GM19395 (cell line): ENCODE measurements at regions not wholly inside any gene's neighbourhood (a gene's known extent, or its start where the extent isn't known, plus 50 kb on each side); places are given as distances from the start of the nearest gene placed in this dataset.

Source experiments
- ATAC-seq: cut with Tn5 transposase; IDR thresholded peaks from one replicate; pipeline ENCODE4 v1.9.1; 2021; ENCODE audit warnings: mild to moderate bottlenecking, moderate library complexity; ENCODE audit not compliant: unreplicated experiment

DNA sequence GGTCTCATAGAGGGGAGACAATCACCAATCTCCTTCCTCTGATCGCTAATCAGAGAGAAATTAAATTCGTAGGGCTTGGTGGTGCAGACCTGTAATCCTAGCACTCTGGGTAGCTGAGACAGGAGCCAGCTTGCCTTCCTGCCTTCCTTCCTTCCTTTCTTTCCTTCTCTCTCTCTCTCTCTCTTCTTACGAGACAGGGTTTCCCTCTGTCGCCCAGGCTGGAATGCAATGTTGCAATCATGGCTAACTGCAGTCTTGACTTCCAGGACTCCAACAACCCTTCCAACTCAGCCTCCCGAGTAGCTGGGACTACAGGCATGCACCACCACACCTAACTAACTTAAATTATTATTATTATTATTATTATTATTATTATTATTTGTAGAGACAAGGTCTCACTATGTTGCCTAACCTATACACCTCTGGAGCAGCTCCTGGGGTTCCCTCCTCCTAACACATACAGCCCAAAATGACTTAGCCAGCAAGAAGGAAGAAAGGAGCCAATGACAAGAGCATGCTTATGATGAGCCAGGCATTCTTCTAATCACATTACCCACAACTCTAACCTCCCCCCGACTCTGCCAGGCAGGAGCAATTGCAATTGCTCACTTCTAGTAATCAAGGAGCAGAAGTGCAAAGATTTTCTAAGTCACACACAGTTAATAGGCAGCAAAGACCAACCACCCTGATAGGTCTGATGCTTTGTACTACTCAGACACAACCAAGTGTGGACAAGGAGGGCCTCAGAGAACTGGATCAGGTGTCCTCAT lies 105.4 kb upstream of the F3 start:
- no peak for ATAC-seq

DNA sequence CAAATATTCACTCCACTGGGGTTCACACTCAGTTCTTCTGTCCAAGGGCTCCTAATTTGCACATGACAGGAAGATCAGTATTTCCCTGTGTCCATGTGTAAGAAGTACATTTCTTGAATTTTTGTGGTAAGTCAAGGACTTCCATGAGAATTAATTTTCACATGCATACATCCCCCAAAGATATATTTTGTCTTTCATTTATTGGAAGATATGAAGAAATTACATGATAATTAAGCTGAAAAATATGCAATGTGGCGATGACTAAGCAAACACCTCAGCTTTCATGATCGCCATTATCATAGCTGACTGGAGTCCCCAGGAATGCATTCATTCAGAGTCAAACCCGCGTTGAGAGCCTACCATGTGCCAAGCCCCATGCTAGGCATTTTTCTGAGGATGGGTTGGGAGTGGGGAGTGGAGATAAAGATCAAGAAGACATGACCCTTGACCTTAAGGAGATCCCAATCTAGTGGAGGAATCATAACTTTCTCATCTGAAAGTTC lies 104.6 kb upstream of the F3 start:
- ATAC-seq = no peak

DNA sequence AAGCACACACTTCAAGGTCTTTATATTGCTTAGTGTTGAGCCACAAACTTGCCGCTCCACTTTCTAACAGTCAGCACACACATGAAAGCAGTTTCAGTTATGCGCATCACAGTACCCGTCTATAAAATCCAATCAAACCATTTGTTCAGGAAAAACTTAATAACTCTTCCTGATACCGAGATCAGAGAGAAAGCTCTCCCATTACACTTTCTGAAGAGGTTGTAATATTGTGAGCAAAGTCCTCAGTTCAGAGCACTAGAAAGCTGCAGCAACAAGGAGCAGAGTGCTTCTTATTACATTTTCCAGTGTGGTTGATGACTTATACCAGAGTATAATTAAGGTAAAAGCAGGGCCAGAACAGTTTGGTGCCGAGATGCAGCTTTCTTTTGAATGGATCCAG lies 102.8 kb upstream of the F3 start:
- ATAC-seq = no peak

DNA sequence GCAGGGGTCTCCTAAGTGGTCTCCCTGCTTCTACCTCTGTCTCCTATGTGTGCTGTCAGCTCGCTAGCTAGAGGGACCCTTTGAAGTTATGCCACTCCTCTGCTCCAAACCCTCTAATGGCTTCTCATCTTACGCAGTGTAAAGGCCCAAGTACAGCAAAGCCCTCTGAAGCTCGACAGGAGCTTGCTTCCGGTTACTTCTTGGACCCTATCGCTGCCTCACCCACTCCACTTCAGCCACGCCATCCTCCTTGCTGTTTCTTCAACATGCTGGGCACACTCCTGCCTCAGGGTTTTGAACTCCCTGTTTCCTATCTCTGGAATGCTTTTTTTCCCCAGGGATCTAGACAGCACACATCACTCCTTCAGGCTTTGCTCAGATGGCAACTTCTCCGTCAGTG lies 102.3 kb upstream of the F3 start:
- ATAC-seq = no peak

DNA sequence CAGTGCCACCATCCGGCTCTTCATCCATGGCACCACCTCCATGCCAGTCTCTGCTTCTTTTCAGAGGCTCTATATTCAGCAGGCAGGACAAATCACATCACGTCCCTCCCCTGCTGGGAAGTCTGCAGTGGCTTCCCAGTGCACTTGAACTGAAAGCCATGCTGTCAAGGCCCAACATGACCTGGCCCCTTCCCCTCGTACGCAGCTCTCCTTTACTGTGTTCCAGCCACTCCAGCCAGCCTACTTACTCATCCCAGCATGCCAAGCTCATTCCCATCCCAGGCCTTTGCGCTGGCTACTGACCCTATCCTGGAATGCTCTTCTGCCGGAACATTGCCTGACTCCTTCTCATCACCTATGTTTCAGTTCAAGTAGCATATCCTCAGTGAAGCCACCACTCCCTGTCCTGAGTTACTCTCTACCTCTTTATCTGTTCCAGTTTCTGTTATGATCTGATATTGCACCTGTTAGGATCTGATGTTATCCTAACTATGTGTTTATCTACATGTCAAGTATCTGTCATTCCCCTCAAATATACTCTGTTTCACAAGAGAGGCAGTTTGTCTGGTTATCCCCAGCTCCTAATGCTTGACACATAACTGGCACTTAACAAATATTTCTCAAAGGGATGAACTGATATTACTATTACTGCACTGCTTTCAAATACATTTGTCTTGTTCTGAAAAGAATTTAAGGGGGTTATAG lies 101.2 kb upstream of the F3 start:
- no peak for ATAC-seq

DNA sequence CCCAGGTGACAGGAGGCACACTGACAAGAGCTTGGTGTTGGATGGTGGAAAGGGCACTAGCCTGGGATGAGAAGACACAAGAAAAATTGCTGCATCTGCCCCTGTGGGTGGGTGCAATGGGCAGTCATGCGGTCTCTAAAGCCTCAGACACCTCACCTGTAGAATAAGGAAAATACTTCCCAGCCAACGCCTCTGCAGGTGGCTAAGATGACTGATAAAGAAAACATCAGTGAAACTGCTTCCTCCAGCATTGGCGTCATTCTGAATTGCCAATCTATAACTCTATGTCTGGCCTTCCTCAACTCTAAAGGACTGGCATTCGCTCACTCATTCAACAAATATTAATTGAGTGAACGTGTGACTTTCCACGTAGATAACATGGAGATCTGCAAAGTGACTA lies 100.4 kb upstream of the F3 start:
- ATAC-seq = no peak

DNA sequence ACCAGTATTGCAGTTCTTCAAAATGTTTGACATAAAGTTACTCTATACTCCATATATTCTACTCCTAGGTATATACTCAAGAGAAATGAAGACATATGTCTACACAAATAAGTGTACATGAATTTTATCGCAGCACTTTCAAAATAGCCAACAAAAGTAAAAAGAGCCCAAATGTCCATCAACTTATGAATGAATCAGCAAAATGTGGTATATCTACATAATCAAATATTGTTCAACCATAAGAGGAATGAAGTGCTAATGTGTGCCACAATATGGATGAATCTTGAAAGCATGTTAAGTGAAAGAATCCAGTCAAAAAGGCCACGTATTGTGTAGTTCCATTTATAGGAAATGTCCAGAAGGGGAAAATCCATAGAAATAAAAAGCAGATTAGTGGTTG lies 98.6 kb upstream of the F3 start:
- ATAC-seq = no peak

DNA sequence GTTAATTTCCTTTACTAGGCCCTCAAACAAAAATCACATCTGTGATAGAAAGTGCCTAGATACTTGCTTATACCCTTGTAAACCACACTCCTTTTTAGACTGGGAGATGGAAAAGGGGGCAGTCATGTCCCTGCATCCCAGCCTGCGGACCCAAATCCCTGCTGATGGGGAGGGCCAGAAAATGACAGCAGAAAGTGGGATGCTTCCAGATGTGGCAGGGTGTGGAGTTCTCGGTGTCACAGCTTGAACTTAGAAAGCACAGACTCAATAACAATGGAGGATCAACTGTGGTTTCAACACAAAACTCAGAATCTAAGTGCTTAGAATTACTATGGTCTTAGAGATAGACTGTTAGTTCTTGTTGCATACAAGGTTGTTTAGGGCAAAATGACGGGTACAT lies 95.6 kb upstream of the F3 start:
- ATAC-seq = no peak

DNA sequence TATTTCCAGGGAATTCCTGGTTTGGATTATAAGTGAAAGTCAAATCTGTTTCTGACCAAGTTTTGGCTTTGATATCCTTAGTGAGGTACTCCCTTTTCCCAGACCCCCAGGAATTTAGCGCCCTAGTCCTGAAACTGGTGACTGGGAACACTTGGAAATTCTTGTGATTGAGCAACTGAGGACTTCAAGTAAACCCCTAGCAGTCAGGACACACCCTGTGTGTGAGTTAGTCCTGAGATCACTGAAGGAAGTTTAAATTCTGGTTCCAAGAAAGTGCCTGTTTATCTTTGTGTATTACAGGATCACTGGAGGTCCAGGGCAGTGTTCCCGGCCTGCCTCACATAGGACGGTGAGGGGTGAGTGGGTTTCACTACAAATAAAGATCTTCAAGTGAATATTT lies 95.1 kb upstream of the F3 start:
- no peak for ATAC-seq

DNA sequence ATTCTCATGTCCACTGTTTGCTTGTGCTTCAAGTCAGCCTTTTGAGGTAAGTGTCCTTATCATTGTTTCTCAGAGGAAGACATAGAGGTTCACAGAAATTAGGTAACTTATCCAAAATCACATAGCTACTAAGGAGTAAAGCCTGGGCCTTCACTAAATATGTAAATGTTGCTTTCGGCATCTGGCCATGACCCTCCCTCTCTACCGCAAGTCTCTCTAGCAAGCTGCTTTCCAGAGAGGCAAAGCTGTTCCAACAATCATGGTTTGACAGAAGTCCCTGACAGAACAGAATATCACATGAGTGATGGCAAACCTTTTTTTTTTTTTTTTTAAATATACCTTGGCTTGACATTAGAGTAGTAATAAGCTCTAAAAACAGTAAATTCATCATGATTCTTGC lies 94.5 kb upstream of the F3 start:
- ATAC-seq = no peak

DNA sequence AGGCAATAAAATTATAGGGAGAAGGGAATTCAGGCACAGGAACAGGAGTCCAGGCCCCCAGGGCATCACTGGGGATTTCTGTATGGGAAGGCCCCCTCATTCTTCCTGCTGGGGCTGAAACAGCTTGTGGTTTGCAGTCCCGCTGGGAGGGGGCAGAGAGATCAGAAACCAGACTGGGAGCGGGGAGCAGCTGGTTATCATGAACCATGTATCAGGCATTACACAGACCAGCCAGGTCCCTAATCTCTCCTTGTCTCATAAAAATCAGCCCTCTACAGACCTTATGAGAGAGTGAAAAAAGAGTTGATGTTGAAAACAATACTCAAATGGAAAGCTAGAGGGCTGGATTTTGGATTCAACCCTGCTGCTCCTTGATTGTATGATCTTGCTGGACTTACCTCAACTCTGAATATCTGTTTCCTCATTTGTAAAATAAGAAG lies 93.4 kb upstream of the F3 start:
- ATAC-seq = no peak

DNA sequence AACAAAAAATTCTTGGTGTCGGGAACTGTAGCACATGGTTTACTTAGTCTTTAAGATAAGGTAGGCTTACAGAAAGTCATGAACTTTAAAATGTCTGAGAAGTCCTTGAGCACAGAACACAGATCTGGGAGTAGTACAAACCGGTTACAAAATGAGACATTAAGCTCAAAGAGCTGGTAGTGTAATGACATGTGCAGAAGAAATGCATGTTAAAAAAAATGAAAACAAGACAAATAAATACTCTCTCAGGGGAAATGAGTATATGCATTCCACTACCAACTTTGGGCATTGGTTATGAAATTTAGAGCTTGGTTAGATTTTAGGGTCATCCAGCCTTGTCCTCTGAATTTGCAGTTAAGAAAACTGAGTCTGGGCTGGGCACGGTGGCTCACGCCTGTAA lies 91.5 kb upstream of the F3 start:
- ATAC-seq = no peak

DNA sequence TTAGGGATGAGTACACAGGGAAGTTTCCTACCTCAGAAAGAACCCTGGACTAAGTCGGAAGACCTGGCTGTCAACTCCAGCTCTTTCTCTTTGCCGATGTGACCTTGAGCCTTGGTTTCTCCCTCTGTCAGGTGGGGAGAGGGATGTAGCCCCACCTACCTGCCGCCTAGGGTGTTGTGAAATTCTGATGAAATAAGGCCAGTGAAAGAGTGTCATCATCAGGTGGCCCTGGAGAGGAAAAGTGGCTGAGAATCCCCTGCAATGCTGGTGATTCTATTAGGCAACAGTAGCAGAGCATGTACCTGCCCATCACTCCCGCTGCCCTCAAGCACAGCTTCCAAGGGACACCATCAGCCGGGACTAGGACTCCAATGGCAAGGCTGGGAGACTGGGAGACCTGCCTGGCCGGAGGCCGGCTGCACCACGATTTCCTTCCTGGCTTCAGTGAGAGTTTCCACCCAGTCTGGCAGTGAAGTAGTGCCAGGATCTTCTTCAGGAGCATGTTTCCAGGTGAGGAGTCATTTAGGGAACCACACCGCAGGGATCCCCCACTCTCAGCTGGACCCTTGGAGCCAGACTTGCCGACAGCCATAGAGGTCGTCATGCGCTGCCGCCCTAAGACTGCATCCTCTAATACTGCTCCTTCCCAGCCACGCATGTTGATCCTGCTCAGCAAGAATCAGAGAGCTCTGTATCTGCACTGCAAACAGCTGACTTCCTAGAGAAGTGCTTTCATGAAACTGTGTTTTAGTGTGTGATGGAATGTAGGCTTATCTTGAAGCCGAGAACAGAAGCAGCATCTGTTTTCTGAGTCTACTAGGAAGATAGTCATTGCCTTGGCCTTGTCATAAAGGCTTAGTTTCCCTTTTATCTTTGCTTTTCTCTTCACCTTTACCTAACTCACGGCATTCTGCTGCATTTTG lies 88.0 kb upstream of the F3 start:
- ATAC-seq = no peak

DNA sequence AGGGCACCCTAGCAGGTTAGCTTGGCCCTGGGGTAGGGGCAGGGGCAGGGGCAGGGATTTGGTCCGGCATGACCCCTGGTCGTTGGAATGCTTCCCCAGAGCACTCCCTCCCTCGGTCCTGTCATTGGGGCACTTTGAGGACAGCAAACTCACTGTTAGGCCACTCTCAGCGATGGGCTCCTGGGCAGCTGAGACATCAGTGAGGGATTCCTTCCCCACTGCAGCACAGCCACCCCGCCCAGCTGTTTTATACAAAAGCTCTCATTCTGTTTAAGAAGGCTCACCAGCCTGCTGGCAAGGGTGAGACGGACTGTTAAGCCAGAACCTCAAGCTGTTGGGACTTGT lies 86.9 kb upstream of the F3 start:
- no peak for ATAC-seq

DNA sequence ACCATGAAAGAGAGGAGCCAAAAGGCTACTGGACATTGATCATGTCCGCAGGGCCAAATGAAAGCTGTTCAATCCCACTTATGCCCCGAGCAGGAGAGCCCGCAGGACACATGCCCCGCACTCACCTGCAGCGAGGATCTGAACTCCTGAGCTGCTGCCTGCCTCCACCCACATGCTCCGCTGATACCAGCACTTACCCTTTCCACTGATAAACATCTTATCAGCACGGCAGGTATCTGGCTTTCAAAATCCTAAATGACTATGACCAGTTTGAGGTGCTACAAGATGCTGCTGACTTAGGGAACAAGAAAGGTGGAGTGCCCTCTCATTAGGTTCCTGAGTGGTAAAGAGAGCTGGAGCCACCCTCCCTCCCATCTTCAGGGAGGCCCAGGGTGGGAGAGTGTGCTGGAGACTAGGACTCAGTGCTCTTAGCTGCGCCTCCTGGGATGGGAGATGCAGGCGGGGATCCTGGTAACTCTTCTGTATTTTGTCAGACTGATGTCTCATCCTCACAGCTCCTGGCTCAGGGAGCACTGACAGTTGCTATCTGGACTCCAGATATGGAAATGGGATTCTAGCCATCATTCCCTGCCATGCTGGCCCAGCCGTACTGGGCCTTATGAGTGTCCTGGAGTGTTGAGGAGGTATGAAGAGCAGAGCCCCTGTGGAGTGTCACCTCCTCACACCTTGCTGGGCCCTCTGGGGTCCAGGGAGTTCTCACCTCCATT lies 86.4 kb upstream of the F3 start:
- ATAC-seq = no peak

DNA sequence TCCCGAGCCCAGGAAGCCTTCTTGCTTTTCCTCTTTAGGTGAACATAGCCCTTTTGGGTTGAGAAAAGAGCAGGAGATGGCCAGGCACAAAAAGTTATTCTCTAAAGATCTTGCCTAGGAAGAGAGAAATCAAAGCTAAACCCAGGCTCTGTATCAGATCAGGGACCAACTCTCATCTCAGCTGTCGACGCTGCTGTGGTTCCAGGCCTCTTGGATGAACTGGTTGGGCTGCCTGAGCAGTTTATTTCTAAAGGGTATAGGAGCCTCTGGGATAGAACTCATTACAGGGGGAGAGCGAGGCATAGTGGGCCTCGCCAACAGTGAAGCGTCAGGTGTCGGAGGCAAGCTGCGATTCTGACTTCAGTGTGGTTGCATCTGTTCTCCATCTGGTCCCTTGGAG lies 82.6 kb upstream of the F3 start:
- ATAC-seq = no peak

DNA sequence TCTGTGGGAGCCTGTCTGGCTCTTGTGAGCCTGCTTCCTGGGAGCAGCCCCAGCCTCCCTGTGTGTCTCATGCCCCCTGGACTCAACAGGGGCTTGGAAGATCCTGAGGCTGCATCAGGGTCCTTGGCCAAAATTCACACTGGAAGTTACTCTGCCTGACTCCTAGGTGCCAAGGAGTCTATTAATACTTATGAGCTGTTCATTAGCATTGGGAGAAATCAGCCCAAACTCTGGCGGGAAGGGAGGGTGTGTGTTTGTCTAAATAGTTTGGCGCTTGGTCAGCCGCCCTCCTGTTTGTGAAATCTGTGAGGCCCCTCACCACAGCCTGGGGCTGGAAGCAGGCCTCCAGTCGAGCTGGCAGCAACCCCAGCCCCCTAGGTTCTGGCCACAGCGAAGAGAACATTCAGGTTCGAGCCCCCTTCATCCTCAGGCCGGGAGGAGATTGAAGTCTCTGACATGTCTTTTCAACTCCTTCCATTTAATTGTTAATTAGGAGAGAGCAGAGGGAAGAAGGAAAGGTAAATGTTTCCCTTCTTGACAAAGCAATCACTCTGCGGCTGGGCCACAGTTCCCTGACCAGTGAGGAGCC lies 82.1 kb upstream of the F3 start:
- ATAC-seq = no peak

DNA sequence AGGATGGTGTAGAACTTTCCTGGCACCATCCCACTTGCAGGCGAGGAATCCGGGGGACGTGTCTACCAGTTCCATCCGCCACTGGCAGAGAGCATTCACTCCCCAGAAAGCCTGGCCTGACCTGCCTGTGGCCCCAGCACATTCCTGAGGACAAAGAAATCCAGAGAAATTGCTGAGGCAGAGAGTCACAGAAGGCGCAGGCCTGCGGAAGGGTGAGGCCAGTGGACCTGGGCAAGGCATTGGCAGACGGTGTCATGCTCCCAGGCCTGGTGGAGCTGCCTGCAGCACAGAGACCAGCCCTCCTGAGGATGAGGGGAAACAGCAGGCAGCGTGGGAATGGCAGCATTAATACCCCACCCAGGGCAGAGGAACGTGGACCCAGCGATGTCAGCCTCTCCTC lies 81.2 kb upstream of the F3 start:
- ATAC-seq = no peak

DNA sequence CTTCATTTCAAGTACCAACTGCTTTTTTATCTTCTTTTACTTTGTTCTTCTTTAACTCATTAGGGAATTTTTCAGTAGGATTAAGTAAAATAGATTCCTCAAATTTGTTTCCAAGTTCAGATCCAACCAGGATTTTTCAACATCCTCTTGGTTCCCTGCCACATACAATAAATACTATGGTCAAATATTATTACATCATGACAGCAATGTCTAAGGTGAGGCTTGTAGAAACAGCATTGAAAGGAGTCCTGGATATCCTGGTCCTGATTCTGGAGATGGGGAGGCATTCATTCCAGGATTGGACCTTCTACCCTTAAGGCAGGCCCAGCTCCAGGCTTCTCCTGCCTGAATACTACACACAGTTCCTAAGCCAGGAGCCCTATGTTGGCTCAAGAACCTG lies 80.2 kb upstream of the F3 start:
- ATAC-seq = no peak

DNA sequence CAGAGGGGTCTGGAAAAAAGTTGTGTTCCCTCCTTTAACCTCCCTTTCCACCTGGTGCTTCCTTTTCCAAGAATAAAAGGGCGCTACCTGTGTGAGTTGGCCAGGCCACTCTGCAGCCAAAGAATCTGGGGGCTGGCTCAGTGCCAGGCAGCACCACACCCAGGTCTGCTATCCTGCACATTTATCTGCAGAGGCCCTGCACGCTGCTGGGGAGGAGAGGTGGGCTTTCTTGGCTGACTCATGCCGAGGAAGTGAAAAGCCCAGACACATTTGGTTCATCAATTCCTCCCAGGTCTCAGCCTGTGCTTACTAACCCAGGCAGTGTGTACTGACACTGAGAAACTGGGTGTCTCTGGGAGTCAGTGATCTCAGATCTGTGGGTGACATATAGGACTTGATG lies 79.8 kb upstream of the F3 start:
- ATAC-seq = no peak
